Lower lobe of right lung (tissue), 2 donors: ENCODE measurements at regions not wholly inside any gene's neighbourhood (a gene's known extent, or its start where the extent isn't known, plus 50 kb on each side); places are given as distances from the start of the nearest gene placed in this dataset.

Source experiments
- ATAC-seq, 2 donors: fragments of 200-7000 bp; cut with Tn5 transposase; one replicate each; pipeline ENCODE4 v1.9.1; 2020 to 2022; ENCODE audit warnings: mild to moderate bottlenecking in 2 of 2, moderate library complexity in 2 of 2
- DNase-seq: peaks from one replicate; pipeline ENCODE4 v3.0.0-alpha.2; 2020
- H3K27ac ChIP-seq: fragments of 200-600 bp; one replicate; pipeline ENCODE4 v1.8.0; 2022
- H3K27me3 ChIP-seq: fragments of 200-600 bp; one replicate; pipeline ENCODE4 v1.8.0; 2022; ENCODE audit warnings: low read depth
- H3K36me3 ChIP-seq: fragments of 200-600 bp; one replicate; pipeline ENCODE4 v1.8.0; 2022; ENCODE audit warnings: mild to moderate bottlenecking
- H3K4me1 ChIP-seq: fragments of 200-600 bp; one replicate; pipeline ENCODE4 v1.8.0; 2022
- H3K4me3 ChIP-seq: fragments of 200-600 bp; one replicate; pipeline ENCODE4 v1.8.0; 2022; ENCODE audit warnings: mild to moderate bottlenecking
- H3K9me3 ChIP-seq: fragments of 200-600 bp; one replicate; pipeline ENCODE4 v1.8.0; 2022
- CTCF ChIP-seq: fragments of 200-600 bp; IDR thresholded peaks from one replicate; pipeline ENCODE4 v1.8.0; 2022; ENCODE audit warnings: antibody characterized with exemption, mild to moderate bottlenecking
- intact Hi-C: fragments of 100-400 bp; cut with DNase I; formaldehyde crosslinking; loops from one replicate; pipeline ENCODE4 v1.11.0; 2022
- donor health status: DM: no; HTN: yes; CAD: no; lungs with severe emphysema.

- no peak overlapping the region for H3K27ac ChIP-seq
These were observed 120.4 kb downstream of the RMI2 start for GRCh38 chr16:11465675-11466074.

GRCh38 chr16:11470676-11471415, 115.9 kb downstream of the LITAF start:
- H3K36me3 ChIP-seq: no peaks in the 10 kb centered on the region
- H3K27me3 ChIP-seq: no peaks in the 10 kb centered on the region
- H3K4me3 ChIP-seq: no peak overlapping the region
- no peak overlapping the region for H3K27ac ChIP-seq
- intact Hi-C loops: no loop called here
- no peak for DNase-seq
- ATAC-seq: no peak
- no peaks in the 10 kb centered on the region for H3K4me1 ChIP-seq
- no peaks in the 10 kb centered on the region for H3K9me3 ChIP-seq
- no peak for TF ChIP-seq CTCF

More at GRCh38 chr16:11465675-11466074, 120.4 kb downstream of the RMI2 start:
- TF ChIP-seq CTCF: no peak
- ATAC-seq (no peak), DNase-seq (no peak)
- Histone ChIP-seq H3K9me3 (no peaks in the 10 kb centered on the region), H3K4me1 (no peaks in the 10 kb centered on the region), H3K36me3 (no peaks in the 10 kb centered on the region), H3K27me3 (no peaks in the 10 kb centered on the region), H3K4me3 (no peak overlapping the region)
- intact Hi-C loops: no loop called here

GRCh38 chr16:11471548-11471947, 115.2 kb downstream of the LITAF start:
- no peak overlapping the region for H3K4me3 ChIP-seq
- ATAC-seq (no peak), DNase-seq (no peak)
- H3K4me1 ChIP-seq: no peaks in the 10 kb centered on the region
- TF ChIP-seq CTCF: no peak
- no peaks in the 10 kb centered on the region for H3K27me3 ChIP-seq
- intact Hi-C loops: no loop called here
- H3K36me3 ChIP-seq: no peaks in the 10 kb centered on the region
- H3K27ac ChIP-seq: no peak overlapping the region
- H3K9me3 ChIP-seq: no peaks in the 10 kb centered on the region

- DNase-seq (no peak), ATAC-seq (no peak)
- no peaks in the 10 kb centered on the region for H3K27me3 ChIP-seq
These were observed 114.3 kb downstream of the LITAF start for GRCh38 chr16:11472410-11472809.

GRCh38 chr16:11472851-11473250, 113.9 kb downstream of the LITAF start:
- Histone ChIP-seq H3K36me3 (no peaks in the 10 kb centered on the region), H3K4me1 (no peaks in the 10 kb centered on the region), H3K4me3 (no peak overlapping the region), H3K9me3 (no peaks in the 10 kb centered on the region), H3K27me3 (no peaks in the 10 kb centered on the region), H3K27ac (no peak overlapping the region)
- DNase-seq (no peak), ATAC-seq (no peak)
- intact Hi-C loops: no loop called here
- TF ChIP-seq CTCF: no peak

More at GRCh38 chr16:11472410-11472809, 114.3 kb downstream of the LITAF start:
- H3K36me3 ChIP-seq: no peaks in the 10 kb centered on the region
- H3K27ac ChIP-seq: no peak overlapping the region
- TF ChIP-seq CTCF: no peak
- no peak overlapping the region for H3K4me3 ChIP-seq
- no peaks in the 10 kb centered on the region for H3K9me3 ChIP-seq
- intact Hi-C loops: no loop called here
- no peaks in the 10 kb centered on the region for H3K4me1 ChIP-seq
